ENCODE measurements at regions not wholly inside any gene's neighbourhood (a gene's known extent, or its start where the extent isn't known, plus 50 kb on each side); places are given as distances from the start of the nearest gene placed in this dataset.

DNA sequence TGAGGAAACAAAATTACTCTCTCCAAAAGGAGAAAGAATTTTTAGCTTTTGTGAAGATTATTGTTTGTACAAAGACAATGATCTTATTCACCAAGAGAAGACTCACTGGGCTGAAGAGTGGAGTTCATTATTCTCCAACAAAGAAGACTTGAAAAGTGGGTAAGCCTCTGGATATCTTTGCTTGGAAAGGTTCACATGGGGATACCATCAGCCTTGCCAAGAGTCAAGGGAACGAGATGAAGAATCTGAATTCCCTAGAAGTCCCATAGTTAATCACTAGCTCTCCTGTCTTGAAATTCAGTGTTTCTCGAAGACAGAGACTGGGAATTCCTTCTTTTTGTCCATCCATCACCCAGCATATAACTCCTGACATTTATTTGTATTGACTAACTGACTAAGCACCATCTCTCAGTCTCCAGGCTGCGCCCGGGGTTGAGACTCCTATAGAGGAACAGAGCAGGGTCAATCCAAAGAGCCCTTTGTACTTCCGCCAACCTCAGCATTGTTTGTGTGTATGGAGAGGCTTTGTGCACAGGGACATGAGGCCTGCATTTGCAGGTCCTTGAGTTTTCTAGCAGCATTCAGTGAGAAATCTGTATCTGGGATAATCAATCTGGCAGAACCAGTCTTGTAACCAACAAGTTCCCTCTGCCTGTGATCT lies 461.9 kb downstream of the KIF16B start:
- no peak for DNase-seq (ENCODE audit: low read depth, low spot score)
- no peaks in the 10 kb centered on the region for H4K20me1 ChIP-seq (ENCODE audit: control insufficient read depth, insufficient read depth)
- ChIA-PET POLR2A (no interaction called here), CTCF (no interaction called here), SMC1A (ENCODE audit: uncharacterized antibody, unreplicated experiment) (no interaction called here), RAD21 (ENCODE audit: unreplicated experiment) (no interaction called here)
- no peaks in the 10 kb centered on the region; the same call in 2 of the 3 replicates for H3K9me3 ChIP-seq (replicated peaks; ENCODE audit: control insufficient read depth, insufficient read depth, low read length)
- FAIRE-seq = no peak
- intact Hi-C loops (cut with micrococcal nuclease; ENCODE audit: unreplicated experiment) = no loop called here
- no peak overlapping the region for H3K27ac ChIP-seq (ENCODE audit: control insufficient read depth, insufficient read depth)
- no peaks in the 10 kb centered on the region for H3K79me2 ChIP-seq (ENCODE audit: control insufficient read depth, insufficient read depth, low read length)
- no peaks in the 10 kb centered on the region for H3K4me1 ChIP-seq (ENCODE audit: control insufficient read depth, insufficient read depth, low read length)
- no peak overlapping the region for H3K4me3 ChIP-seq
- H2AFZ ChIP-seq (ENCODE audit: control insufficient read depth, low read depth, low read length) = no peak overlapping the region
- ATAC-seq = no peak
- in situ Hi-C loops (cut with MboI) = no loop called here
- H3K36me3 ChIP-seq (ENCODE audit: control insufficient read depth in 2 of 2, insufficient read depth in 2 of 2, low read length in 1 of 2) = no peaks in the 10 kb centered on the region
- no TSS peak for BruUV-seq (replicated peaks)
- no peak overlapping the region for H3K9ac ChIP-seq (ENCODE audit: control insufficient read depth, insufficient read depth, low read length)
- no peaks in the 10 kb centered on the region; a peak in 1 of 4 replicates for H3K27me3 ChIP-seq (replicated peaks in 1 of 2; ENCODE audit: control insufficient read depth in 2 of 2, insufficient read depth in 2 of 2, low read length in 1 of 2)
- WGBS (ENCODE audit: insufficient coverage, insufficient replicate concordance, low lambda C conversion rate, missing lambda C conversion rate) = 54% methylated on average over 5 of the region's 5 CpGs
- H3K4me2 ChIP-seq (ENCODE audit: control insufficient read depth, insufficient read depth) = no peak overlapping the region
- no peak for TF ChIP-seq MYB (IDR thresholded peaks at IDR 0.05; ENCODE audit: borderline replicate concordance, low read depth, low read length)
- TF ChIP-seq, protein P1, sequence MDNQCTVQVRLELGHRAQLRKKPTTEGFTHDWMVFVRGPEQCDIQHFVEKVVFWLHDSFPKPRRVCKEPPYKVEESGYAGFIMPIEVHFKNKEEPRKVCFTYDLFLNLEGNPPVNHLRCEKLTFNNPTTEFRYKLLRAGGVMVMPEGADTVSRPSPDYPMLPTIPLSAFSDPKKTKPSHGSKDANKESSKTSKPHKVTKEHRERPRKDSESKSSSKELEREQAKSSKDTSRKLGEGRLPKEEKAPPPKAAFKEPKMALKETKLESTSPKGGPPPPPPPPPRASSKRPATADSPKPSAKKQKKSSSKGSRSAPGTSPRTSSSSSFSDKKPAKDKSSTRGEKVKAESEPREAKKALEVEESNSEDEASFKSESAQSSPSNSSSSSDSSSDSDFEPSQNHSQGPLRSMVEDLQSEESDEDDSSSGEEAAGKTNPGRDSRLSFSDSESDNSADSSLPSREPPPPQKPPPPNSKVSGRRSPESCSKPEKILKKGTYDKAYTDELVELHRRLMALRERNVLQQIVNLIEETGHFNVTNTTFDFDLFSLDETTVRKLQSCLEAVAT (IDR thresholded peaks at IDR 0.05) = no peak
- TF ChIP-seq USF2 (IDR thresholded peaks at IDR 0.05; ENCODE audit: borderline replicate concordance, low read depth, low read length) = no peak
- no peak for TF ChIP-seq SP1 (IDR thresholded peaks at IDR 0.05; ENCODE audit: low read depth, low read length)
- no peak for TF ChIP-seq CREM (IDR thresholded peaks at IDR 0.05; ENCODE audit: low read depth)
- no peak for TF ChIP-seq BMI1 (IDR thresholded peaks at IDR 0.05; ENCODE audit: borderline replicate concordance)
- no peak for TF ChIP-seq PAX5 (IDR thresholded peaks at IDR 0.05; ENCODE audit: borderline replicate concordance, low read depth, low read length)
- TF ChIP-seq BHLHE40 (IDR thresholded peaks at IDR 0.05; ENCODE audit: borderline replicate concordance in 1 of 2, low read depth in 2 of 2, low read length in 1 of 2) = no peak
- TF ChIP-seq WRNIP1 (IDR thresholded peaks at IDR 0.05; ENCODE audit: borderline replicate concordance, low read depth, low read length) = no peak
- no peak for TF ChIP-seq RB1 (IDR thresholded peaks at IDR 0.05; ENCODE audit: borderline replicate concordance)
